Stimulated activated CD4-positive, alpha-beta T cell treated with anti-CD3 and anti-CD28 coated beads, TNF-alpha, amount 100 ng/mL, for 4 hours (primary cell): ENCODE measurements at regions not wholly inside any gene's neighbourhood (a gene's known extent, or its start where the extent isn't known, plus 50 kb on each side); places are given as distances from the start of the nearest gene placed in this dataset.

ENCODE experiments used
- DNase-seq, 3 experiments: peaks; one replicate each; pipeline ENCODE4 v3.0.0-alpha.2; 2020; ENCODE audit warnings: low read depth in 3 of 3

- no peak for DNase-seq
Measured at GRCh38 chr12:125674554-125675338, 609.5 kb downstream of the AACS start.

GRCh38 chr12:125676366-125676765 lies 611.1 kb downstream of the AACS start:
- no peak for DNase-seq

- DNase-seq, result no peak
Measured at GRCh38 chr12:125677829-125678228, 612.6 kb downstream of the AACS start.

GRCh38 chr12:125678589-125678993 lies 613.4 kb downstream of the AACS start:
- no peak for DNase-seq

- DNase-seq, result no peak
Measured at GRCh38 chr12:125683748-125684381, 618.6 kb downstream of the AACS start.

- no peak for DNase-seq
Measured at GRCh38 chr12:125684968-125685790, 619.9 kb downstream of the AACS start.

GRCh38 chr12:125685915-125686314 lies 620.7 kb downstream of the AACS start:
- DNase-seq, result no peak

GRCh38 chr12:125687403-125687802 lies 622.2 kb downstream of the AACS start:
- no peak for DNase-seq

- no peak for DNase-seq
Measured at GRCh38 chr12:125687820-125688219, 622.6 kb downstream of the AACS start.

- no peak for DNase-seq
Measured at GRCh38 chr12:125688223-125688622, 623.0 kb downstream of the AACS start.

- no peak for DNase-seq
Measured at GRCh38 chr12:125688881-125689280, 623.6 kb downstream of the AACS start.

- no peak for DNase-seq
Measured at GRCh38 chr12:125689576-125690410, 624.6 kb downstream of the AACS start.

GRCh38 chr12:125690841-125691240 lies 625.6 kb downstream of the AACS start:
- no peak for DNase-seq

- DNase-seq, result no peak
Measured at GRCh38 chr12:125696054-125696453, 630.8 kb downstream of the AACS start.

GRCh38 chr12:125704803-125705202 lies 639.6 kb downstream of the AACS start:
- no peak for DNase-seq

GRCh38 chr12:125720961-125721360 lies 655.7 kb downstream of the AACS start:
- DNase-seq, result no peak

- no peak for DNase-seq
Measured at GRCh38 chr12:125734137-125734536, 668.9 kb downstream of the AACS start.

- no peak for DNase-seq
Measured at GRCh38 chr12:125738211-125738610, 673.0 kb downstream of the AACS start.

GRCh38 chr12:125742413-125742812 lies 677.2 kb downstream of the AACS start:
- DNase-seq, result no peak

GRCh38 chr12:125744201-125744600 lies 679.0 kb downstream of the AACS start:
- DNase-seq, result no peak

GRCh38 chr12:125755512-125755911 lies 690.3 kb downstream of the AACS start:
- no peak for DNase-seq

- no peak for DNase-seq
Measured at GRCh38 chr12:125766091-125766490, 700.9 kb downstream of the AACS start.
